HFFc6 (cell line): ENCODE measurements at regions not wholly inside any gene's neighbourhood (a gene's known extent, or its start where the extent isn't known, plus 50 kb on each side); places are given as distances from the start of the nearest gene placed in this dataset.

Experiments
- DNase-seq: peaks from one replicate; pipeline ENCODE4 v3.0.0-alpha.2; 2018
- H3K27ac Mint-ChIP-seq: 2 replicates; pipeline ENCODE4 v1.8.0; 2020; ENCODE audit warnings: mild to moderate bottlenecking, mixed read lengths
- H3K27me3 Mint-ChIP-seq: 2 replicates; pipeline ENCODE4 v1.8.0; 2021; ENCODE audit warnings: mild to moderate bottlenecking, moderate library complexity, mixed read lengths; ENCODE audit not compliant: insufficient read depth
- H3K36me3 Mint-ChIP-seq: 2 replicates; pipeline ENCODE4 v1.8.0; 2021; ENCODE audit warnings: low read depth, mixed read lengths
- H3K4me1 Mint-ChIP-seq: 2 replicates; pipeline ENCODE4 v1.8.0; 2020; ENCODE audit warnings: low read depth, mixed read lengths
- H3K4me3 Mint-ChIP-seq: 2 replicates; pipeline ENCODE4 v1.8.0; 2020; ENCODE audit warnings: mild to moderate bottlenecking, moderate library complexity, mixed read lengths
- H3K9me3 Mint-ChIP-seq: 2 replicates; pipeline ENCODE4 v1.8.0; 2020; ENCODE audit warnings: mild to moderate bottlenecking, mixed read lengths
- CTCF ChIP-seq: fragments of 200-600 bp; sonication (generic); IDR thresholded peaks from 2 replicates; pipeline ENCODE4 v1.5.0; 2021; ENCODE audit warnings: antibody characterized with exemption, mild to moderate bottlenecking

GRCh38 chr15:31782016-31782783 is 248.1 kb upstream of the CHRNA7 start:
- no peak overlapping the region for H3K27ac Mint-ChIP-seq
- no peaks in the 10 kb centered on the region for H3K36me3 Mint-ChIP-seq
- no peak overlapping the region for H3K4me3 Mint-ChIP-seq
- no peak for DNase-seq
- no peak for TF ChIP-seq CTCF
- H3K9me3 Mint-ChIP-seq: peaks cover 60% of the 10 kb centered on the region
- H3K27me3 Mint-ChIP-seq: no peaks in the 10 kb centered on the region; the same call in 1 of the 2 replicates
- H3K4me1 Mint-ChIP-seq: no peaks in the 10 kb centered on the region

DNA sequence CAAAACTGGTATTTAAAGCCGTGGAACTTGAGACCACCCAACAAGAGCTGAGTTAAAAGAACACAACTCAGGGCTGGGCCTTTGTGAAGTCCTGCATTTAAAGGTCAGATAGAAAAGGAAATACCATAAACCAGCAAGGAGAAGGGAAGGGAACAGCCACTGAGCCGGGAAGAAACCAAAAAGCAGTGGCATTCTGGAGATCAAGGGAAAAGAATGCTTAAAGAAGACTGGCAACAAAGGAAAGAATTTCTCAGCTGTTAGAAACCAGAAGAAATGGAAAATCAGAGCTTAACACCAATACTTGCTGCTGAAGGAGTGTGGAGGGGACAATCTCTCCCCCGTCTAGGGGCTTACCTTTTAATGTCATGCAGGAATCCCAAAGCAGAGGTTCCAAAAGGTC is 247.4 kb upstream of the CHRNA7 start:
- Mint-ChIP-seq H3K9me3 (peaks cover 53% of the 10 kb centered on the region), H3K4me3 (no peak overlapping the region), H3K36me3 (no peaks in the 10 kb centered on the region), H3K27me3 (no peaks in the 10 kb centered on the region; the same call in 1 of the 2 replicates), H3K4me1 (no peaks in the 10 kb centered on the region), H3K27ac (no peak overlapping the region)
- DNase-seq: no peak
- TF ChIP-seq CTCF: no peak

GRCh38 chr15:31786360-31786759 is 244.0 kb upstream of the CHRNA7 start:
- H3K36me3 Mint-ChIP-seq: no peaks in the 10 kb centered on the region
- H3K4me1 Mint-ChIP-seq: no peaks in the 10 kb centered on the region
- DNase-seq: no peak
- H3K27ac Mint-ChIP-seq: no peak overlapping the region
- no peak overlapping the region for H3K4me3 Mint-ChIP-seq
- TF ChIP-seq CTCF: no peak
- H3K9me3 Mint-ChIP-seq: peaks cover 55% of the 10 kb centered on the region
- no peaks in the 10 kb centered on the region; the same call in 1 of the 2 replicates for H3K27me3 Mint-ChIP-seq

- H3K36me3 Mint-ChIP-seq: no peaks in the 10 kb centered on the region
- peaks cover 58% of the 10 kb centered on the region for H3K9me3 Mint-ChIP-seq
- no peak for DNase-seq
- no peak overlapping the region for H3K27ac Mint-ChIP-seq
- H3K4me3 Mint-ChIP-seq: no peak overlapping the region
- H3K27me3 Mint-ChIP-seq: no peaks in the 10 kb centered on the region
- TF ChIP-seq CTCF: no peak
- H3K4me1 Mint-ChIP-seq: no peaks in the 10 kb centered on the region
These were observed 242.2 kb upstream of the CHRNA7 start for GRCh38 chr15:31788104-31788503.

DNA sequence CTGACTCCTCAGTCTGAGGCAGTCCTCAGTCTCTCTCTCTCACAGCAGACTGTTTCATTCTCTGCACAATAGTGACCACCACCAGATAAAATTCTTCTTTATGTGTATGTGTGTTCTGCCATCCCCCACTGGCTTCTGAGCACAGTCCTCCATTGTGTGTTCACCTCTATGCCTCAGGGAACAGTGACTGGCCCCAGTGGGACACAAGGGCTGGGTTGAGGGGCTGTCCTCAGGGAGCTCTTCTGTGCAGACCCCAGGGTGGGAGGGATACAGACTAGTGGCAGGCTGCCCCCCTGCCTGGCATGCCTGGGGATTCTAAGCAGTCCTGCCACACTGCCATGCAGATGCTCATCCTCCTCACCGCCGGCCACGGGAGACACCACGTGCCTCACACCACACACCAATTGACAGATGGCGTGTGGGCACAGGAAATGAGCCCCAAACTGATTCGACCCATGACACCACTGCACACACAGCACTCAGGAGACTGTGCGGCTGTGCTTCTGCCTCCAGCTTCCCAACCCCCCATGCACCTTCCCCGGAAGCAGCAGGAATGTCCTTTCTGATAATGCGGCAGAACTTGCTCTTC is 237.6 kb upstream of the CHRNA7 start:
- H3K9me3 Mint-ChIP-seq: peaks cover 59% of the 10 kb centered on the region
- no peak overlapping the region for H3K27ac Mint-ChIP-seq

More for the DNA sequence above, 237.6 kb upstream of the CHRNA7 start:
- no peaks in the 10 kb centered on the region for H3K4me1 Mint-ChIP-seq
- no peaks in the 10 kb centered on the region for H3K36me3 Mint-ChIP-seq
- no peaks in the 10 kb centered on the region for H3K27me3 Mint-ChIP-seq
- TF ChIP-seq CTCF: no peak
- DNase-seq: no peak
- no peak overlapping the region for H3K4me3 Mint-ChIP-seq
